T follicular helper cell (primary cell): ENCODE measurements at regions not wholly inside any gene's neighbourhood (a gene's known extent, or its start where the extent isn't known, plus 50 kb on each side); places are given as distances from the start of the nearest gene placed in this dataset.

Experiments used
- DNase-seq: peaks from one replicate; pipeline ENCODE4 v3.0.0-alpha.2; 2020; ENCODE audit warnings: low read depth

DNA sequence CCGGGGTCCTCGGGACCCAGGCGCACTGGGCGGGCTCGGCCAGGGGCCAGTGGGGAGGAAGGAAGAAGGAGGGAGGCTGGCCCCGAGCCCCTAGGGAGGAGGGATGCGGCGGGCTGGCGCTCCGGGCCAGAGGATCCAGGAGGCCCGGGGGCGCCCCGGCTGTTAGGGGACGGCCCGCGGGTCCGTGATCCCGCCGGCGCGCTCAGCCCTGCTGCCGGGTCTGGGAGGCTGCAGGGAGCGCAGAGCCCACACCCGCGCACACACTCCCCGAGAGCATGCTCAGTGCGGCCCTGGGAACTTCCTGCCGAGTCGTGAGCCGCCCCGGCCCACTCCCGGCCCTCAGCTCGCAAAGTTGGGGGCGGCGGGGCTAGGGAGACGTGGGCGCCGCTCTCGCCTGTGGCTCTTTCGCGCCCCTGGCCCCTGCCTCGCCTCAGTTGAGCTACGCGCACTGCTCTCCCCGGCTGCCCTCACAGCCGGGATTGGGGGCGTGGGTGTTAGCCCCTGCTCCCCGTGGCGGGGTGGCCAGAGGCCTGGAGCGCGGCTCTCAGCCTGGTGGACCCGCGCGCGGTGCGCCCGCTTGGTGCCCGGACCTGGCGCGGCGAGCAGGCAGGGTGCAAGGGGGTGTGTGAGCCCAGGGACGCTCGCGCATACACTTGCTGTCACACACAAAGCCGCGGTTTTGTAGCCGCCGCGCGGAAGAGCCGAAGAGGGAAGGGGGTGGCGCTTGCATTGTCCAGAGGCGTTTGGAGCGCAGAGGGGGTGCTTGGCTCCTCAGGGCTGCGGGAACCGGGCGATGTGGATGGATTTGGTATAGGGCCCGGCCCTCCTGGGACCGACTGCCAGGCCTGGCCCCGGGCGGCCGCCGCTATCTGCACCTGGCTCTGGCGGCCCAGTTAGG is 132.9 kb upstream of the MGAT5 start:
- DNase-seq, result peak; percentile 59

DNA sequence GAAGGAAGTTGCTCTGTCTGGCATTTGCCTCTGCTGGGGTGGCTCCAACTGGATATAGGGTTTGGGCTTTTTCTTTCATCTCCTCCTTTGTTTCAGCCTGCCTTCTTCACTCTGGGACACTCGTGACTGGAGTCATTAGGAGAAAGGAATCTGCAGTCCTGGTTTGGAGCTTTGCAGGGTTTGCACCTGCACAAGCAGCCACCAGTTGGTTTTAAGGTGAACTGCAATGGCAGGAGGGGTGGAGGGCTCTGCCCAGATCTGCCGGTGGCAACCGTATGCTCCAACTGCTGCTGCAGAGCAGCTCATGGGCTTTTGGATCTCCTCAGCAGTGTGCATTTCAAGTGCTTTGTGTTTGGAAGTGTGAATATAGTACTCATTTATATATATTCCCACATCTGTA is 131.3 kb upstream of the MGAT5 start:
- DNase-seq, result peak; percentile 9

DNA sequence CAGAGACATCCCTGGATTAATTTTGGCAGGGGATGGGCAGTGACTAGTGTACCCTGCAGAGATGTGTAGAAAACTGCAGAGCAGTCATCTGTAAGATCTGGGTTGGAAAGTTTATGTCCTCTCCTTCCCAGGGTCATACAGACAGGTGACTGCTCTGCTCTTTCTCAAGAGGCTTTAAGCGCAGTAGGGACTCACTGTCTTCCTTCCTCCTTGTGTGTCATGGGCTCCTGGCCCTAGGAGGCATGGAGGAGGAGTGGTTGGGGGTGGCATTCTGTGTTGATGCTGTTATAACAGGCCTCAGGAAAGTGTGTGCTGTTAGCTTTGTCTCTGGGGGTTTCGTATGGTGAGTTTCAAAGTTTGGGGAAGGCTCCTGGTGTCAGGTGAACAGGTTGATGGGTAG is 130.5 kb upstream of the MGAT5 start:
- no peak for DNase-seq

DNA sequence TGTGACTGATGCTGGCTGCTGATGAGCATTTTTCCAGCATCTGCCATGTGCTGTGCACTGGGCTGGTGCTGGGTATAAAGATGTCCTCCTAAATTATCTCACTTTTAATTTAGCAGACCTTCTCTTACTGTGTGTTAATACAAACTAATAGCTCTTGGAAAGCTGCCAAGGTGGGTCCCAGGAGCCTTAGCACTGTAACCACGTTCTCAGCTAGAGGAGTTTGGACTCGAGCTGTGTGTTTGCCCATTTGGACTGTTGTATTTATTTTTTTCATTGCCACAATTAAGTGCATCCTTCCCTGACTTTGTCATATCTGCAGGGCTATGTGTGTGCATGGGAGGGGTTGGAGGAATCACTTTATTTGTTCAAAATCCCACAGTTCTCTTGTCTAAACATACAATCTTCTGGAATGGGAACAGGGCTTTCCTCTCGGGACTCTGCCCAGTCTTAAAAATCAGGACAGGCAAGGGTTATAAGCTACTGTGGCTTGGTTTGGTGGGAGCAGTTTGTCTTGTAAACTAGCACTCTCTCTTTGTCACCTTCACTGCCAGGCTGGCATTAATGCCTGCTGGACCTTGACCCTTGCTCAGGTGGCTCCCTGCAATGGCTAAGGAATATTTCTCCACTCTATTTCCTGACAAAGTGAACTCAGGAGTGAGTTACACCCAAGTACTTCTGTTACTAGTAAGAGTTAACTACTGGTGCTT is 129.7 kb upstream of the MGAT5 start:
- no peak for DNase-seq

DNA sequence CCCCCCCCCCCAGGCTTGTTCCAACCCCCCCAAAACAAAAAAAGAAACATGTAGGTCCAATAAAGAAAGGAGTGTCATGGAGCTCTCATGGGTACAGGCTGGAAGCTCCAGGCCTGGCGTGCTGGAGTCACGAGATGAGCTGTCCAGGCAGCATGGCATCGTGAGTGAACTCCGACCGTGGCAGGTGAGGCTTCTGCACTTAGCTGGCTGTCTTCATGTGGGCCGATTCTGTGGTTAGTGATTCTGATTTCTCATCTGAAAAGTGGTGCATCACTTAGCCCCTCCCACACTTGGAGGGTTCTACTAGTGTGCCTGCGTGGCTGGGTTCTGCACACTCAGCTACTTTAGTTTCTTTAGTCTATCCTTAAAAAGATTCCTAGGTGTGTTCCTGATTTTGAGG is 126.4 kb upstream of the MGAT5 start:
- peak; percentile 14 for DNase-seq

DNA sequence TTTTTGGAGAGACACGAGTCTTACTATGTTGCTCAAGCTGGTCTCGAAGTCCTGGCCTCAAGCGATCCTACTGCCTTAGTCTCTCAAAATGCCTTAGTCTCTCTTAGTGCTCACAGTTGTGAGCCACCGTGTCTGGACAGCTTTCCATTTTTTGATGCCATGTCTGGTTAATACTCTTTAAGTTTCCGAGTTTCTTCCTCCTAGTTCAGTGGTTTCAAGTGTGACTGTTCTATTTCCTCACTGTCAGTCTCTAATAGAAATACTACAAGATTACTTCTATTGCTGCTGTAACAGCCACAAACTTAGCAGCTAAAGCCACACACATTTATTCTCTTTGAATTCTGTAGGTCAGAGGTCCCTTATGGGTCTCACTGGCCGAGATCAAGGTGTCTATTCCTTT is 125.1 kb upstream of the MGAT5 start:
- DNase-seq, result no peak

DNA sequence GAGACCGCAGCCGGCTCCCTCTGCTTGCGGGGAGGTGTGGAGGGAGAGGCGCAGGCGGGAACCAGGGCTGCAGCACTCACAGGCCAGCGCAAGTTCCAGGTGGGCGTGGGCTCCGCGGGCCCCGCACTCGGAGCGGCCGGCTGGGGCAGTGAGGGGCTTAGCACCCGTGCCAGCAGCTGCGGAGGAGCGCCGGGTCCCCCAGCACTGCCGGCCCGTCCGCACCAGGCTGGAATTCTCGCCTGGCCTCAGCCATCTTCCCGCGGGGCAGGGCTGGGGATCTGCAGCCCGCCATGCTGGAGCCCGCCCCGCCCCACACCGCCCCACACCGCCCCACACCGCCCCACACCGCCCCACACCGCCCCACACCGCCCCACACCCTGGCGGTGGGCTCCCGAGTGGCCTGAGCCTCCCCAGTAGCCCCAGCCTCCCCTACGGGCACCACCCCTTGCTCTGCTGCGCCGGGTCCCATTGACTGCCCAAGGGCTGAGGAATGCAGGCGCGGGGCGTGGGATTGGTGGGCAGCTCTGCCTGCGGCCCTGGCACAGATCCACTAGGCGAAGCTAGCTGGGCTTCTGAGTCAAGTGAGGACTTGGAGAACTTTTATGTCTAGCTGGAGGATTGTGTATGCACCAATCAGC is 123.9 kb upstream of the MGAT5 start:
- no peak for DNase-seq

DNA sequence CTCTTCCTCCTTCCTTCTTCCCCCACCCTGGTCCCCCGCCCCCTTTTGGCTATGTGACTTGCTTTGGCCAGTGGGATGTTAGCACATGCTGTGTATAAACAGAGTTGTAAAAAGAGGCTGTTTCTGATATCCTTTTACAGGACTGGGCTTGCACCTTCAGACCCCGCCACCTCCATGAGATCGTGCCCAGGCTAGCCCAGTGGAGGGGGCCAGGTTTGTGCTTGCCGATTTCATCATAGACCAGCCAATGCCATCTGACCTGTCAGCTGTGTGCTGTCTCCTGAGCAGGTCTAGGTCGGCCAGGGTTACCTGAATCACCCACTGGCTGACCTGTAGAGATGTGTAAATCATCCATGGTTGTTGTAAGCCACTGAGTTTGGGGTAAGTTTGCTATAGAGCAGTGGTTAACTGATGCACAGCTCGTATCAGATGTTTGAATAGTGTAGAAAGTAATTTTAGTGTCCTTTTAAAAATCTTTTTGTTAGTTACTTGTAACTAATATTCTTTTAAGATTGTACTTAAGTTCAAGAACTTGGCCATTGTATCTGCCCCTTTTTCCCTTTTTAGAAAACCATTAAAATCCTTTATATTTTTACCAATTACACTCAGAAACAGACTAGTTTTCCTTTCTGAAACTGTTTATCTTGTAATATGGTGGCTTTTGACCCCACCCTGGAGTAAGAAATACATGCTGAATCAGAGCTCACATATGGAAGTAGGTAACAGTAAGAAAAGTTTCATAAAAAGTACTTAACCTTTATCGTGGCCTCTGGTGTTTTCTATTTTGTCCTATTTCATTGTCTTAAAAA is 122.0 kb upstream of the MGAT5 start:
- no peak for DNase-seq

DNA sequence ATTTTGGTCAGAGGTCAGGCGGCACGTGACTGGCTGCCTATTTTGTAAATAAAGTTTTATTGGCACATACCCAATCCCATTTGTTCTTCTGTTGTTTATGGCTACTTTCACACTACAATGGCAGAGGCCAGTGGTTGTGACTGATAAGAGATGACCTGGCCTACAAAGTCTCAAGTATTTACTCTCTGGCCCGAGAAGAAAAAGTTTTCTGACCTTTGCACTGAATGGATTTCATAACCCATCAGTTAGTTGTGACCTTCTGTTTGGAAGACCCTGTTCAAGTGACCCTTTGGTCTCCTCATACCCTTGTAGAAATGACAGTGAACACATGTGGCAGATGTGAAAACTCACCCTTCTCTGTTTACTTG is 121.4 kb upstream of the MGAT5 start:
- DNase-seq, result no peak

DNA sequence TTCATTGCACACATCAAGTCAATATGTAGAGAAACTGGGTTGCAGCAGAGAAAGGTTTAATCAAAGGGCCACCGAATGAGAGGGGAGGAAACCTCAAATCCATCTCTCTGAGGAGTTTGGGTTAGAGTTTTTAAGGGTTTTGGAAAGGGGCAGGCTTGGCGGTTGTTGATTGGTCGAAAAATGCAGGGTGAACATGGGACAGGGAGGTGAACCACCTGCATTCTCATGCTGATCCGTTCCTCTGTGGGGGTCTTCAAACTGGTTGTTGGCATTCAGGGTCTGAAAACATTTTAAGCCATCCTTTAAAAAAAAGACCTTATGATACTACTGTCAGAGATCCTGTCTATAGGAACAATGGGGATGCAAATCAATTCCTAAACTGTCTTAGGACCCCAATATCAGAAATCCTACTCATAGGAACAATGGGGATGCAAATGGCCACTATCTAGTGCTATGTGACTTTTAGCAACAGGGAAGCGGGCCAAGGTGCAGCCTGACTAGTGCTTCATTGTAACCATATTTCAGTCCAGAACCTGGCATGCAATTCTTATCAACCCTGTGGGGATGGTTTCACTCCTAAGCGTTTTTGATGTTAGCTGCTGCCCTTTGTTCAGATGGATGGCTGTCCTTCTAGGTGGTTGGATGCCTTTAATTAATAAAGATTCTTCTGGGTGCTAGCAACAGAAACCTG is 120.1 kb upstream of the MGAT5 start:
- no peak for DNase-seq

DNA sequence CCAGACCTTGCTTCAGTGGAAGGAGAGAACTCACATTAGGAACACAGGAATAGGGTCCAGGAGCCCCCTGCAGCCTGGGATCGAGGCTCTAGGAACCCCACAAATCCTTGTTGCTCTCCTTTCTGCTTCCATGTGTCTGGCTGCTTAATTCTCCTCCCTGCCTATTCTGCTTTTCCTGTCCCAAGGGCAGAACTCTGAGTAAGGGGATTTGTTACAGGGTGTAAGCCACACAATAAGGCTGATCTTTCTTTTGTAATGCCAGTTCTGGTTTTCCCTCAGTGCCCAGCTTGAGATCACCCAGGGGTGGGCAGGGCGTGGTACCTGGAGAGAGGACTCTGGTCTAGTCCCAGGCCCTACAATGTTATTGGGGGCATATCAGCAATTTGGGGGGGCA is 119.6 kb upstream of the MGAT5 start:
- no peak for DNase-seq

DNA sequence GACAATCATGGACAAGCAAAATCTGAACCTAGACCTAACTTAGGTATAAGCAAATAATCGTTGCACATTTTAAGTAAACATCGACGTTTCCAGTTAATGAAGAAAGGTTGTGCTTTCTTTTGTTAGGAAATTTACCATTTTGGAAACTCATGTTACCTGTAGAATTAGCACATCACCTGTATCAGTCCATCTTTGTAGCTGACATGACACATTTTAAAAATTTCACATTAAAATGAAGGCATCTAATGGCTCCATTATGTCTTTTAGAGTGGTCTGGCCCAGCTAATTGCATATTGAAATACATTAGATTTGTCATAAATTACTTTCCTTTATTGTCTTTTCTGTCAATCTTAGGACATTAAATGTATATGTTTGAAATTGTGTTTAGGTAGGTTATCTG is 119.0 kb upstream of the MGAT5 start:
- DNase-seq, result no peak

DNA sequence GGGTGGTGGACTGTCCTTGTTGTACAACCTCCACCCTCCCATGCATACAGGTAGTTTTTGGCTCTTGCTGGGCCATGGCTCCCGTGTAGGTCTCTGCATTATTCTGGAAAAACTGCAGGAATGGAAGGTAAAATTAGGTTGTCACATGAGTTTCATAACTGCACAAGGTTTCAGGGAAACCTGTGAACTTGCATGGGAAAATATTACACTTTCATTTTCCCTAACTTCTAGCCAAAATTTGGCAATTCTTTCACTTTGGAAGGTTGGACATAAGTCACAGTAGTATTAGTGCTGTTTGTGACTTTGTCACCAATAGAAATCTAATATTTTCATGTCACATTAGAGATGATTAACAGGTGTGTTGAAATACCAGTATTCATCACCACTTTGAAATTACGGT is 118.1 kb upstream of the MGAT5 start:
- DNase-seq, result no peak

DNA sequence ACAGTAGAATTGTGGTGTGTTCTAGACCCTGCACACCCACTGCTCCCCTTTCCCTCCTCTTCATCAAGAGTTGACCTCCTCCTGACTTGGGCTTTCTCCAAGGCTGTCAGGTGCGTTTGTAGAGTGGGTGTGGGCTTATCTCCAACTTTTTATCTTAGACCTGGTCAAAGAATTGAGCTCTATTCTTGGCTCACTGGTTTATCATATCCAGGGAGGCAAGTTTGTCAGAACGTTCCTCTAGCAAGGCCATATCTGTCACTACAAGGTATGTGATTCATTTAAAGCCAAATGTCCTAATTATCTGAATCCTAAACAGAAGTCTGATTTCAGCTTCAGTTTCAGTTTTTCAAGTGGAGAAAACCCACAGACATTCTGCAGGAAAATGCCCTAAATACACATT is 117.1 kb upstream of the MGAT5 start:
- no peak for DNase-seq

DNA sequence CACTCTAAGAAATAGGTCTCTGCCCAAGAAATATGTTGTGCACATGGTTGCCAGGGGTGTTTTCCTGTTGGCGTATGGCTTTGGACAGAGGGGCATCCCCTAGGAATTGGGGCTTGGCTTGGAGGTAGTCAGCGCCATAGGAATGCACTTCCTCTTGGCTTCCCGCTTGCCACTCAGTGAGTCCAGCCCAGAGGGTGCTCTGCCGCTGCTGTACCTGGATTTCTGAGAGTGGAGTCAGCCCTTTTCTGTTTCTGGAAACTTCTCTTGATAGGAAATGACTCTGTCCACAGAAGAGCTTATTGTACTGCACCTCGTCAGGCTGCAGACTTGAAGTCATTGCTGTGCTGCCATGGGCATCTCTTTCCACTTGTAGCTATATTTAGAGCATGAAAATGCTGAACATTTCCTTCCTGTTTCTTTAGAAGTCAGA is 116.7 kb upstream of the MGAT5 start:
- no peak for DNase-seq

DNA sequence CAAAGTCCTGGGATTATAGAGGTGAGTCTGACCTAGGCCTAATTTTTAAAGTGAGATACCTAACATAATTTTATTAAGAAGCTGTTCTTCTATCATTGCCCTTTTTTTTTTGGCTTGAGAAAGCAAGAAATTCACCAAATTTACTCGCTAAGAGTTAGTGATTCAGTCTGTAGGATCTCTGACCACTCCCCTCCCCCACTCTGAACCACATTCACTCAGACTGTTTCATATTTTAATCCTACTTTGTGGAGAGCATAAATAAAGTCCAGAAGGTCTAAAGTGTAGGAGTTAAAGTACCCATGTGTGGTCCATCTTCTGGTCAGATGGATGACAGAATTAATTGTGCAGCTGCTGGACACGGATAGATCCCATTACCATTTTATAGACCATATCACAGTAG is 115.8 kb upstream of the MGAT5 start:
- DNase-seq, result no peak

DNA sequence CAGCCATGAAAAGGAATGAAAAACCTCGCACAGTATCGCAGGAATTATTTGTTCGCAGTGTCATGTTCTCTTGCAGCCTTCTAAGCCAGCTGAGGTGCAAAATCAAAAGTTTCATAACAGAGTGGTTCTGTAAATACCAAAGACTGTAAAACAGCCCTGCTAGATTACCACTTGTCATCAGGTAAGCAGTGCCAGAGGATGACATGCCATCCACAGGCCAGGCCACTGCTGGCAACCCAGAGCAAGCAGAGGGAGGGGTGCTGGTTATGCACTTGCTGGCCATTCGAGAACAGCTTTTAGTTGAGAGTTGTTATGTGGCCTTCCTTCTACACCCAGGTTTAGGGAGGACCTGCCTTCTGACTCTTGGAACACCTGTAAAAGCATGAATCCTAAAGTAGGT is 114.3 kb upstream of the MGAT5 start:
- DNase-seq, result no peak

DNA sequence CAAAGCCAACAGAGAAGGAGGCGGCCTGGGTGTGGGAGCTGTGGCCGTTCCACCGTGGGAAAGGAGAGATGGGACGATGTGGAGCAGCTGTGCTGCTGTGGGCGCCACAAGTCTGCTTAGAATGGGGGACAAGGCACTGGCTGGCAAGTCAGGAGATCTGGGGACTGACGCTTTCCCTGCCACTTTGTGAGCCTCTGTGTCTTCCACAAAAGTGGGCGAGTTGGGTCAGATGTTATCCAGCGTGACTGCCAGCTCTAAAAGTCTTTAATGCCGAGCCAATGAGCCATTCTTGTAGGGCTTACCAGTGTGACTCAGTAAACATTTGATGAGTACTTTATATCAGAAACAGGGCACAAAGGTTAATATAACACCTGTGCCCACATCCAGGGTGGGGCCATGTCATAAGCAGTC is 113.6 kb upstream of the MGAT5 start:
- DNase-seq, result no peak

DNA sequence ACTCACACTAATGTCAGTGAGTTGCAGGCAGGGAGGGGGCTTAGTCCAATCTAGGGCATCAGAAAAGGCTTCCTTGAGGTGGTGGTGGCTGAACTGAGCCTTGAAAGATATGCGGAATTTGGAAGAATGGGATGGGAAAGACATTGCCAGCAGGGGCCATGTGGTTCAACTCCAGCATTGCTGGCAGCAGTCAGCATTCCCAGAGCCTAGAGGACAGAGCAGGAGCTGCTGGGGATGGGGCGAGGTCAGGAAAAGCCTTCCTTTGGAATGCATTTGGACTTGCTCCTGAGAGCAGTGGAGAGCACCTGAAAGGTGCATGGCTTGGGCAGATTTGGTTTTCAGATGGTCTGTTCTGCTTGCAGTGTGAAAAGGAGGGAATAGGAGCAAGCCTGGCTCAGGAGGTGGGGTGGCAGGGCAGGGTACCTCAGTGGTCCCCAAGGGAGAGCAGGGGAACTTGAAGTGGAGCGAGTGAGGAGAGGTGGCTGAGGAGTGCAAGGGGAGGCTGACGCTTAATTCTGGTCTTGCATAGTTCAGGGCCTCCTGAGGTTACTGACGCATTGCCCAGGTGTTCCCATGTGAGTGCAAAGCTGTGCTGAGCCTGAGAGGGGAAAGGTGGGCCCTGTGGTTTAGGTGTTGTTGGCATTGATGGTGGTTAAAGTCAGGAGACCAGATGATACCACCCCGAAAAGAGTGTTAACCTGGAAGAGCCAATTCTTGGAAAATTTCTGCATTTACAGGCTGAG is 112.1 kb upstream of the MGAT5 start:
- no peak for DNase-seq

DNA sequence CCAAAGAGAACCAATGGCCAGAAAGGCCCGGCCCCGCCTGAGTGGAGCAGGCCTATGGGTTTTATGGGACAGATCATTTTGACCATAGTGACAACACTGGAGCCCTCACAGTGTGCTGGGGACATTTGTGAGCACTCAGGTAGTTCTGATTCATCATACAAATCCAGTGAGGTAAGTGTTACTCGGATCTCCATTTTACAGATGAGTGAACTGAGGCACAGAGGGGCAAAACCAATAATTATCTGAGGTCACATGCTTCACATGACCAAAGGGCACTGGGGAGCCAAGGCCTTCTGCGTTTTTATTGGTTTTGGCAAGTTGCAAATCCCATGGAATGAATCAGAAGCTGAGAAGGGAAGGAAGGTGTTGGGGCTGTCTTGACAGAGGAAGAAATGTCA is 111.5 kb upstream of the MGAT5 start:
- DNase-seq, result no peak

DNA sequence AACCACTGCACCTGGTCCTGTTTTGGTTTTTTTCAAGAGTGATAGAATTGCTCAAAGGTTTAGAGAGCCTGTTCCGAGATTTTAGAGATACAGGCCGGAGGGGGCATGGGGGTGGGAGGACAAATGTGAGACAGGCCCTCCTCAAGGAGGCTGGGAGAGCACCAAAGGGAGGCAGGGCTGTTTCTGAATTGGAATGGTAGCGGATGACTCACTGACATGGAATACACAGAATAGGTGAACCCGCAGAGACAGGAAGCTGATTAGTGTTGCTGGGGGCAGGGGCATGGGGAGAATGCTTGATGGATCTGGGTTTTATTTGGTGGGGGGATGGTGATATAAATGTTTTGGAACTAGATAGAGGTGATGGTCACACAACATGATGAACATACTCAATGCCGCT is 111.0 kb upstream of the MGAT5 start:
- no peak for DNase-seq
